HG02610 (cell line): ENCODE measurements at regions not wholly inside any gene's neighbourhood (a gene's known extent, or its start where the extent isn't known, plus 50 kb on each side); places are given as distances from the start of the nearest gene placed in this dataset.
"Not testable (repeated sequence)": the region's sequence is repeated elsewhere in the genome, so short reads cannot be mapped to it uniquely, and the experiment has no call there.

Experiments
- ATAC-seq: cut with Tn5 transposase; IDR thresholded peaks from one replicate; pipeline ENCODE4 v1.9.1; 2021; ENCODE audit warnings: mild to moderate bottlenecking, moderate library complexity; ENCODE audit not compliant: unreplicated experiment

- no peak for ATAC-seq
These were observed 495.4 kb downstream of the XIRP2 start for GRCh38 chr2:167383610-167384194.

DNA sequence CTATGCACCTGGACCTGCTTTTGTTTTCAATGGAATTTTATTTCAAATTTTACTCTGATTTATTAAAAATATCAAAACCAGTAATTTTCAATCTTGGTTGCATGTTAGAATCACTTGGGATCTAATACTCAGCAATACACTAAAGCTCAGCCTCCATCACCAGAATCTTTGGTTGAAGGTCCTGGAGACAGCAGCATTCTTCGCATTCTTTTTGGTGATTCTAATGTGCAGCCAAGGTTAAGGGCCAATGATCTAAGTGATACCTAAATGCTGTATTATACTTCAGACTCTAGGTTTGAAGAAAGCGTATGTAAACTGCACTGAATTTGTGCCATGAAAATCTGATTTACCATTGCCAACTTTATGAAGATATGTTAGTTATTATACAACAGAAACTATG, 493.1 kb downstream of the XIRP2 start:
- no peak for ATAC-seq

GRCh38 chr2:167380555-167380954, 492.3 kb downstream of the XIRP2 start:
- ATAC-seq, result no peak

DNA sequence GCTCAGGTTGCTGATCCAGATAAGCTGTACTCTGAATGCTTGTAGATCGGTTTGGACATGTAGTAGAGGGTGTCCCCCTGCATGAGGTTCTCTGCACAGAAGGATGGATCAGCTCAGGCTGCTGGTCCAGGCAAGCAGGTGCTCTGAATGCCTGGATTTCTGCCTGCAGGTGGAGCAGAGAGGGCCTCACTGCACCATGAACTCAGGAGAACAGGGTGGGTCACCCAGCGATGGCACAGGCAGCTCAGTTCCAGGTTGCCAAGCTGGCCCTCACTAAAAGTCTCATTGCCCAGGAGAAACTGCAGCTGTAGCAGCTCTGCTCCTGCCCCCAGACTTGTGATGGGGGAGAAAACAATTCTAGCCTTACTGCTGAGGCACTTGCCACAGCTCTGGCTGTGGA, 491.8 kb downstream of the XIRP2 start:
- ATAC-seq, result no peak

- ATAC-seq, result no peak
These were observed 480.8 kb downstream of the XIRP2 start for GRCh38 chr2:167369083-167369482.

- no peak for ATAC-seq
These were observed 480.1 kb downstream of the XIRP2 start for GRCh38 chr2:167368371-167368770.

DNA sequence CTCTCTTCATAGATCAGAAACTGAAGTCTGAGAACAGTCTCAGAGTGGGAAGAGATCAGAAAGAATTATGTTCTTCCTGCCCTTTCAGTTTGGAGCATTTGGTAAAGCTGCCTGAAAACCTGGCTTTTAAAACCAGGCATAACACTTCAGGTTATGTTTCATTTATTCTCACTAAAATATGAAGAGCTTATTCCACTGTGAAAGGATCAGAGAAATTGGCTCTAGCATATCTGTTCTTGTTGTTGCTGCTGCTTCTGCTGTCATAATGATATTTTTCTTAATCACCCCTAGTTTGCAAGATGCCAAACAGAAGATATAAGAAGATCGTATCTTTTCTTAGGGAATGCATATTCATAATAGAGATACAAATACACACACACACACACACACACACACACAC, 476.9 kb downstream of the XIRP2 start:
- no peak for ATAC-seq

DNA sequence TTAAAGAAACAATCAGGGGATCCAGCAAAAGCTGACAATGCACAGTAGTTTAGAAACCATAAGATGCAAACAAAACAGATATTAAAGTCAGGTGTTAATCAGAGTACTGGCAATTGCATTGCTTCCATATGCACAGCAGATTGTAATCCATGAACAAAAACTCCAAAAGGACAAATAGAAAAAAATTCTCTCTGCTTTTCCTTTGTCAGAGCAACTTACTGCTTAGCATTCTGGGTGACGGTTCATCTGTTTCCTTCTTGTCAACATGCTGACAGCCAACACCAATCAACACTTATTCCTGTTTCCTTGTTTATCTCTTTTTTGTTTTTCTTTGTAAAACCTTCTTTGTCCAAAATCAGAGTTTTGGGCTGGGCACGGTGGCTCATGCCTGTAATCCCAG, 473.1 kb downstream of the XIRP2 start:
- ATAC-seq, result no peak

DNA sequence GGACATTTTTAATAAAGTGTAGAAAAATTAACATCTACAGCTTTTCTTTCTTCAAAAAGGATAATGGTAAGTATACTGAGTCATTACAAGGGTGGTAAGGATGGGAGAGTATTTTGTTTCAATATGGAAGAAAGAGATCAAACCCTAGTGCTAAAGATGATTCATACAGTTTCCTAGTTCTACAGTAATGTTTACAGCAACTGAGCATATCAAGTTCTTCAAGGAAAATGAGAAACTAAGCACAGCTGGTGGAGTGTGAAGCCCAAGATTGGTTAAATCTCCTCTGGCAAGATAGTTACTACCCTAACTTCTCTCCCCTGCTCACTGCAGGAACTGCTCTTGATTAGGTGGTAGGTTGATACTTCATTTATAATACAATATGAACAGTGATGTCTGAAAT, 467.5 kb downstream of the XIRP2 start:
- no peak for ATAC-seq

DNA sequence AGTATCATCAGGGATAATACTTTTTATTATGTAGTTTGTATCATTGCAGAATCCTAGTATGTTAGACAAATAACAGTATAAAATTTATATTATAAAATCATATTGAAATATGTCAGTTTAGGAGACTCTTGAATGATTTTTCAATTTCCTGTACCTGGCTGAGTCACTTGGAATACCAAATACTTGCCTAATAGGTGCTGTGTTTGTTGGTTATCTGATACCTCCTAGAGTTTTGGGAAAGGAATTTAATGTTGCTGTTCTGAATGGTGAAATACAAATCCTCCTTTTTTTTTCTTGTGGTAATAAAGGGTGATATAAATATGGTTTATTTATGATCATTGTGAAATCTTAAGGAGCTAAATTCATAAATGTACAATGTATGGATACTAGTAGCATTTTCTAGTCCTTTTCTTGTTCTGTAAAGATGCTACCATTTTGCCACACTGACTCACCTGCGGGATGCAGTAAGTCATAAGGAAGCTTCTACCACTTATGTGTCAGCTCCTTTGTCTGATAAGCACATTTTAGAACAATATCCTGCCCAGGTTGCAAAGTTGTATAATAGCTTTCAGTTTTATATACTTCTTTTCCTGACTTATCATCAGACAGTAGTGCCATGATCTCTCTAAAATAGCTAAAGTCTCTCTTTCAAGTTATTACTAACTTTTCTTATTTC, 465.5 kb downstream of the XIRP2 start:
- ATAC-seq, result no peak

DNA sequence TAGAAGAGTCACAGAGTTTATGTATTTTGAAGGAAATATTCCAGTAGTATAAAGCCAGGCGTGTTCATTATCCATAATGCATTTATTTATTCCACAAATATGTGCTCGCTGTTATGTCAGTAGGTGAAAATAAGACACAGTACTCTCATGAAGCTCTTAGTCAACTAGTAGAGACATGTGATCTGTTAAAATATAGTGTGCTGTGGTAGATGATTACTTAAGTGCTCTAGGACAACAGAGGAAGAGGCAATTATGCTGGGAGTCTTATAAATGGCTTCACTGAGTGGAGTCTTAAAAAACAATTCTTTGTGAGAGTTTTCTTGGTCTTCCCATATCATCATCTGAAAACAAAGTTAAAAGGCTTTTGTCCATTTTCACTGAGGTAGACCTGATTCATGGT, 457.3 kb downstream of the XIRP2 start:
- no peak for ATAC-seq

DNA sequence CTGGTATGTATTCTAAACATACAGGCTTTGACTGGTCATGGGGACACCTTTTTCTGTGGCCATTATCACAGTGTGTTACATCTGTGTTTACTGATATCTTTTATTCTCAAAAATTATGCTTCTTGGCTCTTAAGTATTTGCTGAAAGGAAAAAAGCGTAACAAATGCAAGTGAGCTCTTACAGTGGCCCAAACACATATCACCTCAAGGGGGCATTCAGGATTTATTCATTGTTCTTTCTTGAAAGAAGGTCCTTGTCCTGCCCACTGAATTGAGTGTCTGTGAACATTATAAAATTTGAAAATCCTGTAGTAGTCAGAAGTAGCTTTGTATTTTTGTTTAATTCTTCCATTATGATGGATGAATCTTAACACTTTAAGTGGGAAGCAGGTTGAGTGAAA, 454.5 kb downstream of the XIRP2 start:
- ATAC-seq, result no peak

DNA sequence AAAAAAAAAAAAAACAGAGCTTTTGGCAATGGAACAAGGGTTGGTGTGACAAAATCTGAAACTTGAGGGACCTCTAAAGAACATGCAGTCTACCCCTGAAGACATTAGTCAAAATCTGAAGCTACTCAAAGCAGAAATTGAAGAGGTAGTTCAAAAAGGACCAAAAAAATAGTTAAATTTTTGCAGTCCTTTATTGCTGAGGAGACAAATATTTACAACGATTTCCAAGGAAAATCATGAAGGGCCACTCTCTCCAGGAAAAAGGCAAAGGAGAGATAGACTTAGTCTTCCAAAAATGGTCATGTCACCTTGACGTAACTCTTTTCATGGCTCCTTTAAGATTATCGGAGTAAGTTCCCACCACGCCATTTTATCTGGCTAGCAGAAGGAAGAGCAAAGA, 452.0 kb downstream of the XIRP2 start:
- no peak for ATAC-seq

DNA sequence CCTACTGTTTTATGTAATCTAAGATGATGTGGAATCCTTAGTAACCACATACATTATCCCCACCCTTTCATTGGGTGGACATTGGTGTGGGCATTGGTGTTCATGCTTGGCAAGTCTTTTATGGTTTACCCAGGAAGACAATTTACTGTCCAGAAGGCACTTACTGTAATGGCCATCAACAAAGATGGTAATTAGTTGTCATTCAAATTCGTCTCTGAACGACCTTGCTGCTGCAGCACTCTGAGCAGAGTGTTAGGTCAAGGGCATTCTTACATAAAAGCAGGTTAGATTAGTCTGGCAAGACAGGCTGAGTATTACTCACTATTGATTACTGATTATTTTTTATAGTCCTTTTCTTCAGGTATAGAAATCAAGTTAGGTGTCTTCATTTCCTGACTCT, 447.9 kb downstream of the XIRP2 start:
- ATAC-seq, result no peak

DNA sequence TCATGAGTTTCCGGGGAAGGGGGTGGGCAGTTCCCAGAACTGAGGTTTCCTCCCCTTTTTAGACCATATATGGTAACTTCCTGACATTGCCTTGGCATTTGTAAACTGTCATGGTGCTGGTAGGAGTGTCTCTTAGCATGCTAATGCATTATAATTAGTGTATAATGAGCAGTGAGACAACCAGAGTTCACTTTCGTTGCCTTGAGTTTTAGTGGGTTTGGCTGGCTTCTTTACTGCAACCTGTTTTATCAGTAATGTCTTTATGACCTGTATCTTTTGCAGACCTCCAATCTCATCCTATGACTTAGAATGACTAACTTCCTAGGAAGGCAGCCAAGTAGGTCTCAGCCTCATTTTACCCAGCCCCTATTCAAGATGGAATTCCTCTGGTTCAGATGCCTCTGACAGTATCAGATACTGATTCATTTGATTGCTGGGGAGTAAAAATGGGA, 447.3 kb downstream of the XIRP2 start:
- ATAC-seq, result no peak

DNA sequence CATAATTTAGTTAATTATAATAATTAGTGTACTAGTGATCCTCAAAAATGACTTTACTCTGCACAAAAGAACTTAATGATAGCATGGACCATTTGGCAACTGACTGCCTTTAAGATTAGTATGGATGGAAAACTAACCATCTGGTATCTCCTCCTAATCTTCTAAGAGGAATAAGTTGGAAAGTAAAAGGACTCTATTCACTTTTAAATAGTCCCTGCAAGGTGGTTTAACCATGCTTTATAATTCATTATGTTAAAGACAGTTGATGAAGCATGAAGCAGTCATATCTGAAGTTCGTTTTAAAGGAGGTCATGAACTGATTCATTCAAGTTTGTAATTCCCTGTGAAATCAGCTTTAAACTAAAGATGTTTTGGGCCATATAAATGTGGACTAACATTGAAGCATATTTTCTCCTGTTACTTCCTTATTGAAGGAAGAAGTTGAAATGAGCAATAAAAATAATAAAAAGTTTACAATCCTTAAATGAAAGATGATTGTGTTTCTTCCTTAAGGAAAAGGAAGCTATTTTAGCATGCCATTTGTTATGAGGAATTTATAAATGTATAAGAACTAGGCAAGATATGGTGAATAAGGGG, 446.0 kb downstream of the XIRP2 start:
- ATAC-seq, result no peak

- ATAC-seq, result no peak
These were observed 445.0 kb downstream of the XIRP2 start for GRCh38 chr2:167333245-167333644.

DNA sequence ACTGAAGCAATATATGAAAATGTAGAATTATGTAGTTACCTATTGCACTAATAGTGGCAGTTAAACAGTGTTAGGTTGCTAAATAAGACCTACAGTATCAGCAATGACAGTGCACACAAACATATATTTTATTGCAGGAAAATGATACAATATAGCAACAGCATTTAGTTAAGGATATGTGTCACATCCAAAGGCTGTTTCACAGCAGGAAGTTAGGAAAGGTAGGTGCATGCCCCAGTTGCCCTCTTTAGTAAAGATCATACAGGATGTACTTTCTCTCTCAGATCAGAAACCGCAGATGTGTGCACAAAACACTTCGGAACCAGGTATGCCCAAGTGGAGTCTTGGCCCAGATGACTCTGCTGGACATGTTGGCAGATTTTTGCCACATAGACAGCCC, 444.1 kb downstream of the XIRP2 start:
- ATAC-seq, result no peak

GRCh38 chr2:167331636-167332232, 443.5 kb downstream of the XIRP2 start:
- no peak for ATAC-seq

GRCh38 chr2:167328808-167329207, 440.5 kb downstream of the XIRP2 start:
- ATAC-seq, result not testable (repeated sequence)

DNA sequence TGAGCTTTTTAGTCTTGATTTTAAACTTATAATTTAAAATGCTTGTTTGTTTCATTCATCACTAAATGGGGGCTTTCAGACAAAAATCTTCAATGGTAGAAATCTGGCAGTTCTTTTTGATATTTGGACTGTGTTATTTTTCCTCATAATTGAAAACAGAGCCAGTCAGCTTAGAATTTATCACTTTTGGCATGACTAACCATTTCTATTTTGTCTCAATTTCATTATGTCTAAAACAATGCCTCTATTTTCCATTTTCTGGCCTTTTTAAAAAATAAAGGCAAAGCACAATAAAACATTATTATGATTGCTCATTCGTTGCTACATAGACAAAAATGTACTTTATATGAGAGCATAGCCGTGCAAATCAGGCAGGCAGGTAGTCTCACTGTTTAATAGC, 434.5 kb downstream of the XIRP2 start:
- no peak for ATAC-seq

- no peak for ATAC-seq
These were observed 430.3 kb downstream of the XIRP2 start for GRCh38 chr2:167318581-167318980.
